IMR-90 (cell line): ENCODE measurements at regions not wholly inside any gene's neighbourhood (a gene's known extent, or its start where the extent isn't known, plus 50 kb on each side); places are given as distances from the start of the nearest gene placed in this dataset.

ENCODE experiments used
- BHLHE40 ChIP-seq: fragments of 150-350 bp; IDR thresholded peaks from 2 replicates; pipeline ENCODE4 v1.6.1; 2016; ENCODE audit warnings: mild to moderate bottlenecking, low read depth, low read length
- CEBPB ChIP-seq: IDR thresholded peaks from 2 replicates; pipeline ENCODE4 v1.6.1; 2012; ENCODE audit warnings: low read depth, low read length, improper control_type of control experiment
- CTCF ChIP-seq: conservative IDR thresholded peaks from 2 replicates; pipeline ENCODE4 v1.5.1; 2012; ENCODE audit warnings: mild to moderate bottlenecking, low read depth, low read length, improper control_type of control experiment
- MAFK ChIP-seq: IDR thresholded peaks from 2 replicates; pipeline ENCODE4 v1.6.1; 2012; ENCODE audit warnings: low read depth, low read length, improper control_type of control experiment
- MAZ ChIP-seq: IDR thresholded peaks from 2 replicates; pipeline ENCODE4 v1.6.1; 2012; ENCODE audit warnings: low read depth, mild to moderate bottlenecking, low read length, improper control_type of control experiment, moderate library complexity, borderline replicate concordance
- MXI1 ChIP-seq: IDR thresholded peaks from 2 replicates; pipeline ENCODE4 v1.6.1; 2012; ENCODE audit warnings: low read depth, mild to moderate bottlenecking, low read length, moderate library complexity, borderline replicate concordance
- NFE2L2 ChIP-seq: fragments of 150-350 bp; IDR thresholded peaks from 2 replicates; pipeline ENCODE4 v1.6.1; 2016; ENCODE audit warnings: low read depth, mild to moderate bottlenecking, low read length
- POLR2A ChIP-seq: IDR thresholded peaks from 2 replicates; pipeline ENCODE4 v1.6.1; 2012; ENCODE audit warnings: mild to moderate bottlenecking, low read depth, low read length
- RAD21 ChIP-seq: IDR thresholded peaks from 2 replicates; pipeline ENCODE4 v1.6.1; 2012; ENCODE audit warnings: low read length, improper control_type of control experiment
- RFX5 ChIP-seq: IDR thresholded peaks from 2 replicates; pipeline ENCODE4 v1.8.0; 2012; ENCODE audit warnings: low read depth, mild to moderate bottlenecking, low read length, moderate library complexity
- SMC3 ChIP-seq: fragments of 150-350 bp; IDR thresholded peaks from 2 replicates; pipeline ENCODE4 v1.6.1; 2016; ENCODE audit warnings: low read depth, mild to moderate bottlenecking, antibody characterized with exemption, low read length, moderate library complexity
- USF2 ChIP-seq: fragments of 150-350 bp; IDR thresholded peaks from 2 replicates; pipeline ENCODE4 v1.6.1; 2017; ENCODE audit warnings: mild to moderate bottlenecking, antibody characterized with exemption, low read length, low read depth

GRCh38 chr10:131638049-131638879 is 262.5 kb upstream of the PPP2R2D start:
- TF ChIP-seq CEBPB (no peak), MAFK (no peak), CTCF (no peak), POLR2A (no peak), MAZ (no peak), MXI1 (no peak), SMC3 (no peak), RAD21 (no peak), NFE2L2 (no peak), RFX5 (no peak), USF2 (no peak), BHLHE40 (no peak)
